Transverse colon (tissue), 4 donors: ENCODE measurements at regions not wholly inside any gene's neighbourhood (a gene's known extent, or its start where the extent isn't known, plus 50 kb on each side); places are given as distances from the start of the nearest gene placed in this dataset.

Experiments used
- EP300 ChIP-seq: sonication (generic); formaldehyde crosslinking; IDR thresholded peaks from one replicate; pipeline ENCODE4 v1.6.1; 2017; ENCODE audit warnings: antibody characterized with exemption, low read depth
- POLR2A ChIP-seq: fragments of 450-650 bp; IDR thresholded peaks from one replicate; pipeline ENCODE4 v1.6.1; 2016; ENCODE audit warnings: antibody characterized with exemption, mild to moderate bottlenecking, moderate library complexity
- POLR2AphosphoS5 ChIP-seq, 3 donors: sonication (generic); formaldehyde crosslinking; IDR thresholded peaks; one replicate each; pipeline ENCODE4 v1.6.1; 2016; ENCODE audit warnings: antibody characterized with exemption in 3 of 3
- TF ChIP-seq, protein P1 (sequence below), 5 experiments: fragments of 200-600 bp in 3 of 5; fragments of 450-650 bp in 2 of 5; sonication (generic) in 3 of 5; IDR thresholded peaks; 1 replicate in 2 of 5; 2 replicates in 3 of 5; pipeline ENCODE4 v1.5.1; 2016 to 2017; ENCODE audit warnings: antibody characterized with exemption in 5 of 5, inconsistent platforms in 3 of 5, mild to moderate bottlenecking in 2 of 5, moderate library complexity in 1 of 5

- TF ChIP-seq, protein P1, sequence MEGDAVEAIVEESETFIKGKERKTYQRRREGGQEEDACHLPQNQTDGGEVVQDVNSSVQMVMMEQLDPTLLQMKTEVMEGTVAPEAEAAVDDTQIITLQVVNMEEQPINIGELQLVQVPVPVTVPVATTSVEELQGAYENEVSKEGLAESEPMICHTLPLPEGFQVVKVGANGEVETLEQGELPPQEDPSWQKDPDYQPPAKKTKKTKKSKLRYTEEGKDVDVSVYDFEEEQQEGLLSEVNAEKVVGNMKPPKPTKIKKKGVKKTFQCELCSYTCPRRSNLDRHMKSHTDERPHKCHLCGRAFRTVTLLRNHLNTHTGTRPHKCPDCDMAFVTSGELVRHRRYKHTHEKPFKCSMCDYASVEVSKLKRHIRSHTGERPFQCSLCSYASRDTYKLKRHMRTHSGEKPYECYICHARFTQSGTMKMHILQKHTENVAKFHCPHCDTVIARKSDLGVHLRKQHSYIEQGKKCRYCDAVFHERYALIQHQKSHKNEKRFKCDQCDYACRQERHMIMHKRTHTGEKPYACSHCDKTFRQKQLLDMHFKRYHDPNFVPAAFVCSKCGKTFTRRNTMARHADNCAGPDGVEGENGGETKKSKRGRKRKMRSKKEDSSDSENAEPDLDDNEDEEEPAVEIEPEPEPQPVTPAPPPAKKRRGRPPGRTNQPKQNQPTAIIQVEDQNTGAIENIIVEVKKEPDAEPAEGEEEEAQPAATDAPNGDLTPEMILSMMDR (IDR thresholded peaks at IDR 0.05), result no peak
- TF ChIP-seq POLR2AphosphoS5 (IDR thresholded peaks at IDR 0.05) (no peak), POLR2A (no peak), EP300 (no peak)
Observed at GRCh38 chr18:79587779-79588635, 91.6 kb upstream of the CTDP1 start.
